Upper lobe of left lung (tissue), 6 donors: ENCODE measurements at regions not wholly inside any gene's neighbourhood (a gene's known extent, or its start where the extent isn't known, plus 50 kb on each side); places are given as distances from the start of the nearest gene placed in this dataset.

Experiments
- ATAC-seq, 2 donors: fragments of 200-7000 bp; cut with Tn5 transposase; one replicate each; pipeline ENCODE4 v1.9.1; 2022; ENCODE audit warnings: mild to moderate bottlenecking in 2 of 2, moderate library complexity in 2 of 2; ENCODE audit not compliant: low FRiP score in 2 of 2
- DNase-seq, 2 donors: peaks; one replicate each; pipeline ENCODE4 v3.0.0-alpha.2; 2019 to 2020
- H3K27ac ChIP-seq, 4 donors: fragments of 200-600 bp; sonication (generic); one replicate each; pipeline ENCODE4 v1.5.1; 2016 to 2019
- H3K27me3 ChIP-seq, 4 donors: fragments of 200-600 bp; sonication (generic); one replicate each; pipeline ENCODE4 v1.5.1; 2017 to 2019
- H3K36me3 ChIP-seq, 4 donors: fragments of 200-600 bp; sonication (generic); one replicate each; pipeline ENCODE4 v1.5.1; 2016 to 2019
- H3K4me1 ChIP-seq, 4 donors: fragments of 200-600 bp; sonication (generic); one replicate each; pipeline ENCODE4 v1.5.1; 2018 to 2019
- H3K4me3 ChIP-seq, 4 donors: fragments of 200-600 bp; sonication (generic); one replicate each; pipeline ENCODE4 v1.5.1; 2017 to 2019; ENCODE audit warnings: mild to moderate bottlenecking in 2 of 4, moderate library complexity in 1 of 4
- H3K9me3 ChIP-seq, 4 donors: fragments of 200-600 bp; sonication (generic); one replicate each; pipeline ENCODE4 v1.5.1; 2018 to 2019
- EP300 ChIP-seq, 4 donors: sonication (generic); formaldehyde crosslinking; IDR thresholded peaks; one replicate each; pipeline ENCODE4 v1.5.1; 2017; ENCODE audit warnings: antibody characterized with exemption in 4 of 4, control low read depth in 2 of 4
- POLR2A ChIP-seq, 4 donors: fragments of 450-650 bp; IDR thresholded peaks; one replicate each; pipeline ENCODE4 v1.5.1; 2016 to 2017; ENCODE audit warnings: antibody characterized with exemption in 4 of 4, mild to moderate bottlenecking in 2 of 4
- POLR2AphosphoS5 ChIP-seq, 2 donors: sonication (generic); formaldehyde crosslinking; IDR thresholded peaks; one replicate each; pipeline ENCODE4 v1.5.1; 2017; ENCODE audit warnings: antibody characterized with exemption in 2 of 2
- WGBS, 2 donors: methylation state at CpG; one replicate each; pipeline ENCODE4 v1.1.5; 2017 to 2018; 5-methylcytosine and 5-hydroxymethylcytosine counted together
- TF ChIP-seq, protein P1 (sequence below), 6 experiments: fragments of 450-650 bp in 4 of 6; fragments of 200-600 bp in 2 of 6; sonication (generic) in 2 of 6; IDR thresholded peaks; one replicate each; pipeline ENCODE4 v1.5.1; 2016 to 2019; ENCODE audit warnings: antibody characterized with exemption in 6 of 6
- donor health status: DM: no; HTN: no; CAD: no; lungs with moderate emphysema.
- donor health status: DM: no; HTN: yes; CAD: no; lungs with severe emphysema.

DNA sequence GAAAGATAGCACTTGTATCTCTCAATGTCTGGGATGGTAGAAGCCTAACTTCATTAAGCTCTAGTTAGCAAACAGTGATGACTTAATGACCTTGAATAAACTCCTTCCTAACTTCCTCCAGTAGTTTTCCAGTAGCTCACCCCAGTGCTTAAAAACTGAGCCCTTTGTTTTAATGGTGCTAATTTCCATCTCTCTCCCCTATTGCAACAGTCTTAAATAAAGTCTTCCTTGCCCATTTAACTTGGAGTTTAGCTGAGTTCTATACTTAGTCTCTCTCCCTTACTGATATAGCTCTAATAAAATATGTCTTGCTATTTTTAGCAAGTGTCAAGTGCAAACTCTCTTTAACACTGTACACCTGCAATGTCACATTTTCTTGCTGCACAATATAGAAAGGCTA lies 267.0 kb downstream of the CCDC85A start:
- Histone ChIP-seq H3K4me3 (no peak overlapping the region), H3K36me3 (no peaks in the 10 kb centered on the region), H3K27me3 (no peaks in the 10 kb centered on the region), H3K4me1 (peaks cover 0 to 4% (median 2%) of the 10 kb centered on the region in 4 donors), H3K27ac (no peak overlapping the region), H3K9me3 (no peaks in the 10 kb centered on the region)
- TF ChIP-seq EP300 (IDR thresholded peaks at IDR 0.05) (no peak), POLR2A (IDR thresholded peaks at IDR 0.05) (no peak), POLR2AphosphoS5 (IDR thresholded peaks at IDR 0.05) (no peak)
- TF ChIP-seq, protein P1, sequence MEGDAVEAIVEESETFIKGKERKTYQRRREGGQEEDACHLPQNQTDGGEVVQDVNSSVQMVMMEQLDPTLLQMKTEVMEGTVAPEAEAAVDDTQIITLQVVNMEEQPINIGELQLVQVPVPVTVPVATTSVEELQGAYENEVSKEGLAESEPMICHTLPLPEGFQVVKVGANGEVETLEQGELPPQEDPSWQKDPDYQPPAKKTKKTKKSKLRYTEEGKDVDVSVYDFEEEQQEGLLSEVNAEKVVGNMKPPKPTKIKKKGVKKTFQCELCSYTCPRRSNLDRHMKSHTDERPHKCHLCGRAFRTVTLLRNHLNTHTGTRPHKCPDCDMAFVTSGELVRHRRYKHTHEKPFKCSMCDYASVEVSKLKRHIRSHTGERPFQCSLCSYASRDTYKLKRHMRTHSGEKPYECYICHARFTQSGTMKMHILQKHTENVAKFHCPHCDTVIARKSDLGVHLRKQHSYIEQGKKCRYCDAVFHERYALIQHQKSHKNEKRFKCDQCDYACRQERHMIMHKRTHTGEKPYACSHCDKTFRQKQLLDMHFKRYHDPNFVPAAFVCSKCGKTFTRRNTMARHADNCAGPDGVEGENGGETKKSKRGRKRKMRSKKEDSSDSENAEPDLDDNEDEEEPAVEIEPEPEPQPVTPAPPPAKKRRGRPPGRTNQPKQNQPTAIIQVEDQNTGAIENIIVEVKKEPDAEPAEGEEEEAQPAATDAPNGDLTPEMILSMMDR (IDR thresholded peaks at IDR 0.05): no peak
- ATAC-seq (no peak), DNase-seq (no peak)

DNA sequence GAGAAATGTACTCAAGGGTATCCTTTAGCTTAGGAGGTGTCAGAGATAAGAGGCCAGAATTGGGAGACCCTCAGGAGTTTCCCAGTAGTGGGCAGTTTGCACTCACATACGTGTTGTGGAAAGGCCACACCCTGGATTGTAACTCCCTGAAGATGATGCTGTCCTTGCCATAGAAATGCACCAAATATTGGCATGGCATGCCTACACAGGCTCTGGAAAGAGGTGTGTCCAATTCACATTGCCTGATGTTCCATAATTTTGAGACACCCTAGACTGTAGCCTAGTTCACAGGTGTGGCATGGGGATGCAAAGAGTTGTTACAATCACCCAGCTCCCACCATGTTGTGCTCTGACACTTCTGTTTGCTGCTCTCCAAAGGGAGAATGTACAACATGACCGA lies 271.9 kb downstream of the CCDC85A start:
- no peak overlapping the region for H3K4me3 ChIP-seq

GRCh38 chr2:56456791-56457190 lies 273.0 kb downstream of the CCDC85A start:
- DNase-seq (peak in 1 of 2 donors; percentile 51), ATAC-seq (no peak)
- Histone ChIP-seq H3K27ac (no peak overlapping the region), H3K27me3 (no peaks in the 10 kb centered on the region), H3K4me3 (no peak overlapping the region), H3K4me1 (no peaks in the 10 kb centered on the region), H3K9me3 (no peaks in the 10 kb centered on the region), H3K36me3 (no peaks in the 10 kb centered on the region)
- WGBS, 2 donors: 55 to 59% methylated on average over 1 of the region's 1 CpG
- TF ChIP-seq POLR2AphosphoS5 (IDR thresholded peaks at IDR 0.05): no peak
- no peak for TF ChIP-seq EP300 (IDR thresholded peaks at IDR 0.05)
- TF ChIP-seq POLR2A (IDR thresholded peaks at IDR 0.05): no peak
- TF ChIP-seq, protein P1 (IDR thresholded peaks at IDR 0.05): no peak

More for the DNA sequence above, 271.9 kb downstream of the CCDC85A start:
- Histone ChIP-seq H3K36me3 (no peaks in the 10 kb centered on the region), H3K27me3 (no peaks in the 10 kb centered on the region), H3K27ac (no peak overlapping the region), H3K4me1 (no peaks in the 10 kb centered on the region), H3K9me3 (no peaks in the 10 kb centered on the region)
- TF ChIP-seq EP300 (IDR thresholded peaks at IDR 0.05) (no peak), POLR2A (IDR thresholded peaks at IDR 0.05) (no peak), POLR2AphosphoS5 (IDR thresholded peaks at IDR 0.05) (no peak)
- TF ChIP-seq, protein P1 (IDR thresholded peaks at IDR 0.05): no peak
- WGBS, 2 donors: 82 to 84% methylated on average over 2 of the region's 2 CpGs
- no peak for ATAC-seq
- DNase-seq: no peak

- WGBS, 2 donors: 82 to 84% methylated on average over 1 of the region's 1 CpG
- no peak for ATAC-seq
- H3K9me3 ChIP-seq: no peaks in the 10 kb centered on the region
Measured at GRCh38 chr2:56460508-56460907, 276.7 kb downstream of the CCDC85A start.

DNA sequence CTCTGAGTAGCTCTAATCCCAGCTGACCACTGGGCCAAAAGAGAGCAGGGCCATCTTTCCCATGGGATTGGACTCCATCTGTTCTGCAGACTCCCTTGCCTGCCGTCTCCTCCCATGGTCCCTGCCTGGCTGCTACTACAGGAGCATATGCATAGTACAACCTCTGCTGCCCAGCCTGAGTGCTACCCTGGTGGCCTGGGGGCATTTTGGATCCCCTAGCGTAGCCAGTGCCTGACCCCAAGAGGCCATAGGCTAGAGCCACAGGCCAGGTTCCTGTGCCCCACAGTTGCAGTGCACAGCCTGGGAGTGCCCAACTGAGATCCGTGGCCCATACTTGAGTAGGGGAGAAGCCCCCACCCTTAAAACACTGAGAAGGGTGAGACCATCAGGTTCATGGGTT lies 280.3 kb downstream of the CCDC85A start:
- Histone ChIP-seq H3K9me3 (no peaks in the 10 kb centered on the region), H3K4me3 (no peak overlapping the region), H3K27me3 (no peaks in the 10 kb centered on the region), H3K36me3 (no peaks in the 10 kb centered on the region), H3K27ac (no peak overlapping the region), H3K4me1 (no peaks in the 10 kb centered on the region)
- WGBS, 2 donors: 92 to 97% methylated on average over 2 to 3 of the region's 3 CpGs
- TF ChIP-seq EP300 (IDR thresholded peaks at IDR 0.05): no peak
- TF ChIP-seq POLR2A (IDR thresholded peaks at IDR 0.05): no peak
- TF ChIP-seq POLR2AphosphoS5 (IDR thresholded peaks at IDR 0.05): no peak
- TF ChIP-seq, protein P1 (IDR thresholded peaks at IDR 0.05): no peak
- DNase-seq: no peak
- peak in 1 of 2 donors; percentile 14 for ATAC-seq

More at GRCh38 chr2:56460508-56460907, 276.7 kb downstream of the CCDC85A start:
- Histone ChIP-seq H3K4me1 (no peaks in the 10 kb centered on the region), H3K36me3 (no peaks in the 10 kb centered on the region), H3K27ac (no peak overlapping the region), H3K4me3 (no peak overlapping the region), H3K27me3 (no peaks in the 10 kb centered on the region)
- no peak for DNase-seq
- TF ChIP-seq, protein P1 (IDR thresholded peaks at IDR 0.05): no peak
- TF ChIP-seq POLR2AphosphoS5 (IDR thresholded peaks at IDR 0.05) (no peak), EP300 (IDR thresholded peaks at IDR 0.05) (no peak), POLR2A (IDR thresholded peaks at IDR 0.05) (no peak)
